NCI-H526 (cell line): ENCODE measurements at regions not wholly inside any gene's neighbourhood (a gene's known extent, or its start where the extent isn't known, plus 50 kb on each side); places are given as distances from the start of the nearest gene placed in this dataset.

Source experiments
- DNase-seq, 2 experiments: peaks; one replicate each; lab custom pipeline; 2025; lab: John Stamatoyannopoulos, UW

DNA sequence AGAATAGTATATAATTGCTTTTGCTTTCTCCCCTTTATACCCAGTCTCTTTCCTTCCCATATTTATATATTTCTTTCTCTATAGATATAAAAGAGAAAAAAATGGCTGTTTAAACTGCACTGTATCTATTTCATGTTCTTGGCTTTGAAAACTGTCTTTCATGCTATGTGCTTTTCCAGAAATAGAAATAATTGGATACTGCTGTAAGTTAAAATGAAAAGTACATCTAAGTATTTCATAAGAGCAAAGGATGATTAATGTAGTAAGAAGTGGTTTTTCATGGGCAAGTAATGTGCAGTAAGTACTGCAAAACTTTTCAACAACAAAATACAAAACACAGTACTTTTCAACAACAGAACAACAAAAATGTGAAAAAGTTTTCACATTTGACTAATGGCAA lies 237.9 kb downstream of the SNCA start:
- no peak for DNase-seq

GRCh38 chr4:89598602-89599001 lies 238.4 kb downstream of the SNCA start:
- DNase-seq, result peak in 1 of 2 experiments; percentile 46

GRCh38 chr4:89595125-89595789 lies 241.7 kb downstream of the SNCA start:
- DNase-seq, result no peak

DNA sequence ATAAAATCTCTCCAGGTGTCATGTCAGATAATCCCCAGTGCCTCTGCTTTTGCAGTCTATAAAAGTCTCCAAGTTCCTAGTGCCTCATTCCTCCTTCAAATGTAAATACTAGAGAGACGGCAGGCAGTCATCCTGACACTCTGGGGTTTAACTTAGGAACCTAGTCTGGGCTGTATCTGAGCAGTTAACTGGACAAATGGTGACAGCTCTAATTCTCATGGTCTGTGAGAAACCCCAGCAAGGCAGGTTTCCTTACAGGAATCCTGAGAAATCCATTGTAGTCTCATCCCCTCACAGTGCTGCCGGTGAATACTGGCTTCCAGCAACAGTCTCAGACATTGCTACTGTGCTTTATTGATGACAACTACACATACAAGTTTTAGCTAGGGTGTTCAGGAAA lies 246.8 kb downstream of the SNCA start:
- DNase-seq, result no peak

DNA sequence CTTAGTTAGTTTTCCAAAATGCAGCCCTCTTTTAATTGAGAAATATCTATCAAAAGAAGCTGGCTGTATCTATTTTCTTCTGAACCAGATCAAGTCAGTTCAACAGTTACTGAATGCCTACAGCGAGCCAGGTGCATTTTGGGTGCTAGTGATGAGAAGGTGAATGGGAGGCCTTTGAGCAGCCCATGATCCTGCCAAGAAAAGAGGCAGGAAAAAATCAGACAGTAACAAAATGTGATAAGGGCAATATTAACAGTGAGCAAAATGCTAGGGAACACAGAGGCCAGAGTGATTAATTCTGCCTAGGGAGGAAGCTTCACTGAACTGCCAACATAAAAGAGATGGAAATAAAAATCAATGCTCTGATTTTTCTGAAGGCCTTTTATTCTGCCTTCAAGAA lies 248.5 kb downstream of the SNCA start:
- DNase-seq, result no peak

- no peak for DNase-seq
Observed at GRCh38 chr4:89587364-89587763, 249.6 kb downstream of the SNCA start.

DNA sequence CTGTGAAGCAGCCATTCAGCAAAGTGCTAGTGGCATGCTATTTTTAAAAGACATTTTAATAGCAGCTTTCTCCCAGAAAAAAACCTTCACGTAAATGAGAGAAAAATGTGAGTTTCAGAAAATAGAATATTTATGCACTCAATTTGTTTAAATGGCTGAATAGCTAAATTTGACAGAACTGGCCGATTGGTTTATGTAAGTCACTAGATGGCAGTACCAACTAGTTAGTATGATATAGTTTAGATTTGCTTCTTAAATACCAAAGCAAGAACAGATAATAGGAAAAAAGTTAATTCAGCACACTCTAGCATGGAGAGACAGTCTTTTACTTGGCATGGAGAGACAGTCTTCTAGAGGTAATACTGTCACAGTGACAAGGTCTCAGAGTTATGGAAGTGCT lies 250.1 kb downstream of the SNCA start:
- peak in 1 of 2 experiments; percentile 13 for DNase-seq

DNA sequence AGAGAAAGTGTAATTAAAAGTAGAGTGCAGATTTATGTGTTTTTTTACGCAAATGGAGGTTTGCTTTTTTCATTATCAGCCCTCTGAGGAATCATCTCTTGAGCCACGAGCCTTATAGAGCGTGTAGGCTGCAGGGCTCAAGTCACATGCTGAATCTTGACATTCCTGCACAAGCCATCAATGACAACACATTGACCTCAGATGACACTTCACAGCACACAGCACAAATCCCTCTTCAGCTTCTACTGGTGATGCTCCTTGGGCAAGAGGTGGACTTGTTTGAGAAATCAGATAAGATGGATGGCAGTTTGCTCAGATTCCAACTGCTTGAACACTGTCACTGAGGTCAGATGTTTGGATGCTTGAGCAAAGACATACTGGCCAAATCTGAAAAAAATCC lies 250.6 kb downstream of the SNCA start:
- no peak for DNase-seq

- no peak for DNase-seq
Observed at GRCh38 chr4:89582756-89583505, 254.0 kb downstream of the SNCA start.

- DNase-seq, result no peak
Observed at GRCh38 chr4:89579771-89580170, 257.2 kb downstream of the SNCA start.

DNA sequence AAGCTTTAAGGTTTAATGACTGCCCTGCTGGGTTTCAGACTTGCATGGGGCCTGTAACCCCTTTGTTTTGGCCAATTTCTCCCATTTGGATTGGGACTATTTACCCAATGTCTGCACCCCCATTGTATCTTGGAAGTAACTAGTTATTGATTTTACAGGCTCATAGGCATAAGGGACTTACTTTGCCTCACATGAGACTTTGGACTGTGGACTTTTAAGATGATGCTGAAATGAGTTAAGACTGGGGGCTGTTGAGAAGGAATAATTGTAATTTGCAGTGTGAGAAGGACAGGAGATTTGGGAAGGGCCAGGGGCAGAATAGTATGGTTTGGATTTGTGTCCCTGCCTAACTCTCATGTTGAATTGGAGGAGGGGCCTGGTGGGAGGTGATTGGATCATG lies 260.7 kb downstream of the SNCA start:
- DNase-seq, result no peak

GRCh38 chr4:89575840-89576239 lies 261.1 kb downstream of the SNCA start:
- DNase-seq, result no peak

GRCh38 chr4:89574176-89574575 lies 262.8 kb downstream of the SNCA start:
- no peak for DNase-seq

DNA sequence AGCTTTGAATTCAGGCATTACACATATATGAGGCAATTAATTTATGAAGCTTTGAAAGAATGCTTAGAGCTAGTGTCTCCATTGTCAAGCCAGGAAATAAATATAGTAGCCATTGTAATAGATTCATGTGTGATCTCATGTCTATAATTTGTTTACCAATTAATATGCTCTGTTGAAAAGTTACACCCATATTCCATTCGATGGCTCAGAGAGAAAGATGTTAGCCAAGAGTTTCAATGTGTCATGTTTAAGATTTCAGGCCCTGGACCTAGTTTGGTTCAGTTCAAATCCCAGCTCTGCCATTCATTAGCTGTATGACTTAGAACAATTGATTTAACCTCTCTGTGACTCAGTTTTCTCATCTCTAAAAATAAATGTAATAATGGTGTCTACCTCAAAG lies 263.3 kb downstream of the SNCA start:
- no peak for DNase-seq

DNA sequence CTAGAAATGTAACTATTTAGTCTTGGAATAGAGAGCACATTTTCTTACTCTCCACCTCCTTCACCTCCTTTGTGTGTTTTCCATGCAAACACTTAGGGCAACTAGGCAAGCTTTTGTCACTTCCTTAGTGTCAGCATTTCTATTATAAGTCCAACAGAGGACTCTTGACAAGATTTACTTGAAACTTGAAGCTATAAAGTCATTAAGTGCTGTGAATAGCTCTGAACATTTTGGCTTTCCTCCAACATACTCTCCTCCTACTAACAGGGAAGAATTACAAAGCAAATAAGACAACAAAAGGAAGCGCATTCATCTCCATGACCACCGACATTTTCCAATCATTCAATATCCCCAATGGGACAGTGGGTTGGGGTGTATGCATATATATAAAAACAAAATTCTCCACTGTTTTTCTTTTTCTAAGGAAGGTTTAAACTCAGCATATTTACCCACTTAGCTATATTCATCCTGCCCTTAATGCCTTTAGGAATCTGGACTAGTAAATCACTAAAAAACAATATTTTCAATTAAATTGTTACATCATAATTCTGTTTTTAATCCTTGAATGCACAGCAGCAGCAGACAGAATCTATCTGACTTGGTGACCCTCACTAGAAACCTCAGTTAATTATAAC lies 264.6 kb downstream of the SNCA start:
- no peak for DNase-seq

GRCh38 chr4:89570931-89571330 lies 263.3 kb upstream of the GPRIN3 start:
- no peak for DNase-seq

- no peak for DNase-seq
Observed at GRCh38 chr4:89567936-89568335, 260.3 kb upstream of the GPRIN3 start.

GRCh38 chr4:89563431-89563830 lies 255.8 kb upstream of the GPRIN3 start:
- no peak for DNase-seq

- no peak for DNase-seq
Observed at GRCh38 chr4:89562746-89563145, 255.1 kb upstream of the GPRIN3 start.

GRCh38 chr4:89561048-89561447 lies 253.4 kb upstream of the GPRIN3 start:
- no peak for DNase-seq

GRCh38 chr4:89558147-89558546 lies 250.5 kb upstream of the GPRIN3 start:
- peak in 1 of 2 experiments; percentile 15 for DNase-seq

- DNase-seq, result no peak
Observed at GRCh38 chr4:89556601-89557305, 249.2 kb upstream of the GPRIN3 start.

- no peak for DNase-seq
Observed at GRCh38 chr4:89551191-89551590, 243.6 kb upstream of the GPRIN3 start.
